SK-N-SH treated with all-trans-retinoic acid at 6 μM for 48 hours (cell line): ENCODE measurements at regions not wholly inside any gene's neighbourhood (a gene's known extent, or its start where the extent isn't known, plus 50 kb on each side); places are given as distances from the start of the nearest gene placed in this dataset.

Experiments used
- ATAC-seq: fragments of 200-7000 bp; cut with Tn5 transposase; 3 replicates; pipeline ENCODE4 v1.9.1; 2020; ENCODE audit warnings: mild to moderate bottlenecking, moderate library complexity
- ARNTL ChIP-seq: fragments of 450-650 bp; formaldehyde crosslinking; IDR thresholded peaks from 2 replicates; pipeline ENCODE4 v1.5.0; 2020; ENCODE audit warnings: low read depth, mild to moderate bottlenecking, moderate library complexity, borderline replicate concordance
- CSDC2 ChIP-seq: fragments of 250-450 bp; sonication (Bioruptor Pico); IDR thresholded peaks from 2 replicates; pipeline ENCODE4 v1.5.0; 2020; ENCODE audit warnings: mild to moderate bottlenecking, moderate library complexity
- ESRRG ChIP-seq: fragments of 250-450 bp; sonication (Bioruptor Pico); IDR thresholded peaks from 2 replicates; pipeline ENCODE4 v1.6.1; 2021; ENCODE audit warnings: mild to moderate bottlenecking
- GLIS3 ChIP-seq: fragments of 250-450 bp; sonication (Bioruptor Pico); IDR thresholded peaks from 2 replicates; pipeline ENCODE4 v1.5.0; 2020; ENCODE audit warnings: mild to moderate bottlenecking, moderate library complexity
- ISL1 ChIP-seq: fragments of 250-450 bp; sonication (Bioruptor Pico); IDR thresholded peaks from 2 replicates; pipeline ENCODE4 v2.1.2; 2022; ENCODE audit warnings: mild to moderate bottlenecking, moderate library complexity
- OSR1 ChIP-seq: fragments of 250-450 bp; sonication (Bioruptor Pico); IDR thresholded peaks from 2 replicates; pipeline ENCODE4 v1.8.0; 2022; ENCODE audit warnings: moderate library complexity, mild to moderate bottlenecking, inconsistent platforms
- PPARA ChIP-seq: fragments of 250-450 bp; sonication (Bioruptor Pico); IDR thresholded peaks from 2 replicates; pipeline ENCODE4 v1.5.0; 2020; ENCODE audit warnings: mild to moderate bottlenecking, borderline replicate concordance
- RARB ChIP-seq: fragments of 250-450 bp; sonication (Bioruptor Pico); IDR thresholded peaks from 2 replicates; pipeline ENCODE4 v1.8.0; 2021; ENCODE audit warnings: mild to moderate bottlenecking, moderate library complexity
- SNAI2 ChIP-seq: fragments of 250-450 bp; sonication (Bioruptor Pico); IDR thresholded peaks from 2 replicates; pipeline ENCODE4 v1.5.0; 2020; ENCODE audit warnings: mild to moderate bottlenecking, moderate library complexity
- TCF4 ChIP-seq: fragments of 250-450 bp; sonication (Bioruptor Pico); IDR thresholded peaks from 2 replicates; pipeline ENCODE4 v1.8.0; 2021; ENCODE audit warnings: mild to moderate bottlenecking, moderate library complexity, borderline replicate concordance
- TOX ChIP-seq: fragments of 250-450 bp; sonication (Bioruptor Pico); IDR thresholded peaks from 2 replicates; pipeline ENCODE4 v1.8.0; 2021; ENCODE audit warnings: mild to moderate bottlenecking, moderate library complexity, borderline replicate concordance
- ZC3H10 ChIP-seq: fragments of 250-450 bp; sonication (Bioruptor Pico); IDR thresholded peaks from 2 replicates; pipeline ENCODE4 v1.5.1; 2021; ENCODE audit warnings: mild to moderate bottlenecking, moderate library complexity
- ZFP3 ChIP-seq: fragments of 250-450 bp; sonication (Bioruptor Pico); IDR thresholded peaks from 2 replicates; pipeline ENCODE4 v1.5.0; 2020; ENCODE audit warnings: mild to moderate bottlenecking, moderate library complexity
- ZFP30 ChIP-seq: fragments of 450-650 bp; formaldehyde crosslinking; IDR thresholded peaks from 2 replicates; pipeline ENCODE4 v1.5.0; 2022; ENCODE audit warnings: mild to moderate bottlenecking, moderate library complexity
- ZNF565 ChIP-seq: fragments of 450-650 bp; formaldehyde crosslinking; conservative IDR thresholded peaks from 2 replicates; pipeline ENCODE4 v1.5.0; 2020; ENCODE audit warnings: low read depth, mild to moderate bottlenecking, moderate library complexity
- ZNF70 ChIP-seq: fragments of 450-650 bp; formaldehyde crosslinking; IDR thresholded peaks from 2 replicates; pipeline ENCODE4 v1.5.0; 2020; ENCODE audit warnings: mild to moderate bottlenecking, moderate library complexity
- ZNF8 ChIP-seq: fragments of 450-650 bp; formaldehyde crosslinking; IDR thresholded peaks from 2 replicates; pipeline ENCODE4 v1.5.0; 2020; ENCODE audit warnings: mild to moderate bottlenecking, moderate library complexity
- TF ChIP-seq, protein P1 (sequence below): fragments of 250-450 bp; sonication (Bioruptor Pico); IDR thresholded peaks from 2 replicates; pipeline ENCODE4 v1.8.0; 2021; ENCODE audit warnings: low read depth, mild to moderate bottlenecking, moderate library complexity, borderline replicate concordance
- TF ChIP-seq, protein P2 (sequence below): fragments of 250-450 bp; sonication (Bioruptor Pico); IDR thresholded peaks from 2 replicates; pipeline ENCODE4 v1.5.1; 2020; ENCODE audit warnings: low read depth, mild to moderate bottlenecking, moderate library complexity
- TF ChIP-seq, protein P3 (sequence below): fragments of 250-450 bp; sonication (Bioruptor Pico); IDR thresholded peaks from 2 replicates; pipeline ENCODE4 v1.5.0; 2020; ENCODE audit warnings: mild to moderate bottlenecking, moderate library complexity
- TF ChIP-seq, protein P4 (sequence below): fragments of 250-450 bp; sonication (Bioruptor Pico); IDR thresholded peaks from 2 replicates; pipeline ENCODE4 v1.5.1; 2021; ENCODE audit warnings: mild to moderate bottlenecking, moderate library complexity

DNA sequence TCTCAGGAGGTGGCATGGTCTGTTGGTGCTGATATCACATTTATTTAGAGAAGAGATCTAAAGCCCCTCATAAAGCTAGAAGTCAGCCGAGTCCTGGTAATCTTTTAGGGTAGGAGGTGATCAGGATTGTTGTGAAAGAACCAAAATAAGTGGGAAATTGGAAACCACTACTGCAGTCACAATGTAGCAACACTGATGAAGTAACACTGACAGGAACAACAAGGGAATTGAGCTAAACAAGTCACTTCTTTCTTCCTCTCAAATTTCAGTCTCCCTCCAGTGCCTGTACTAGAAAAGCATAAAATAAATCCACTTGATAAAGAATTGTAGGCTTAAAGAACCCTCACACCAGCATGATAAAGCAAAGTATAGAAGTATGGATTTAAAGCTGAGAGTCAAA is 1509.0 kb downstream of the GRIK2 start (continued):
- TF ChIP-seq, protein P1, sequence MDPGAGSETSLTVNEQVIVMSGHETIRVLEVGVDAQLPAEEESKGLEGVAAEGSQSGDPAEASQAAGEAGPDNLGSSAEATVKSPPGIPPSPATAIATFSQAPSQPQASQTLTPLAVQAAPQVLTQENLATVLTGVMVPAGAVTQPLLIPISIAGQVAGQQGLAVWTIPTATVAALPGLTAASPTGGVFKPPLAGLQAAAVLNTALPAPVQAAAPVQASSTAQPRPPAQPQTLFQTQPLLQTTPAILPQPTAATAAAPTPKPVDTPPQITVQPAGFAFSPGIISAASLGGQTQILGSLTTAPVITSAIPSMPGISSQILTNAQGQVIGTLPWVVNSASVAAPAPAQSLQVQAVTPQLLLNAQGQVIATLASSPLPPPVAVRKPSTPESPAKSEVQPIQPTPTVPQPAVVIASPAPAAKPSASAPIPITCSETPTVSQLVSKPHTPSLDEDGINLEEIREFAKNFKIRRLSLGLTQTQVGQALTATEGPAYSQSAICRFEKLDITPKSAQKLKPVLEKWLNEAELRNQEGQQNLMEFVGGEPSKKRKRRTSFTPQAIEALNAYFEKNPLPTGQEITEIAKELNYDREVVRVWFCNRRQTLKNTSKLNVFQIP (CRISPR knock-in tag): no peak
- TF ChIP-seq ZNF565 (CRISPR knock-in tag) (no peak), SNAI2 (CRISPR knock-in tag) (no peak), TOX (no peak)

DNA sequence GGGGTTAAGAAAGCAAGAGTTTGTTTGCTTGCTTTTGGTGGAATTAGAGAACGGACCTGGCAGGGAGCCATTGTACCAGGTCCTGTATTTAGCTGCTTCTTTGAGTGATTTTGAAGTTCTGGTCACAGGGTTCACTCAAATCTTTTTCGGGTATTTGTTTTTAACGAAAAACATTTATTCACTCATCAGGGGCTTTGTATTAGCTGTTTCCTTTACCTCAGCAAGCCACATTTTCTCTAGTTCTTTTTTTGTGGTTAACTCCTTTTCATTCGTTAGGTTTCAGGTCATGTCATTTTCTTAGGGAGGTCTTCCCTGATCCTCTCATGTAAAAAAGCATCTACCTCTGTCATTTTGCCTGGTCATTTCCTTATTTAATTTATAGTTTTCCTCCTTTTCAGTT is 1502.2 kb downstream of the GRIK2 start:
- TF ChIP-seq PPARA (CRISPR knock-in tag): no peak
- no peak for TF ChIP-seq GLIS3 (CRISPR knock-in tag)
- no peak for TF ChIP-seq ZC3H10 (CRISPR knock-in tag)
- TF ChIP-seq CSDC2 (CRISPR knock-in tag): no peak
- TF ChIP-seq, protein P1 (CRISPR knock-in tag): no peak
- TF ChIP-seq ARNTL (CRISPR knock-in tag): no peak
- no peak for TF ChIP-seq OSR1
- TF ChIP-seq ZNF8: no peak
- no peak for TF ChIP-seq ZNF565 (CRISPR knock-in tag)
- no peak for TF ChIP-seq ZNF70 (CRISPR knock-in tag)
- no peak for TF ChIP-seq ZFP3 (CRISPR knock-in tag)
- ATAC-seq: no peak

DNA sequence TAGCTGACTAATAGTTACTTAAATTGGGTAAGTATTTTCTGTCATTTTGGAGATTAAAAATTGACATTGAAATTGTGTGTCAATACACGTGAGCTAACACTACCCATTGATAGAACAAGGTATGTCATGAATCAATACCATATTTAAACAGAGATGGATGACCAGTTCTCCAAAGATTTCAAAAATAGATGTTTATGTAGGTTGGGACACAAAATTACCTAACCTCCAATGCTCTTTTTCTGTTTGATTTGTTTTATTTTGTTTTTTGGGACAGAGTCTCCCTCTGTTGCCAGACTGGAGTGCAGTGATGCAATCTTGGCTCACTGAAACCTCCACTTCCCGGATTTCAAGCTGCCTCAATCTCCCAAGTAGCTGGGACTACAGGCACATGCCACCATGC is 1491.7 kb downstream of the GRIK2 start:
- TF ChIP-seq TCF4 (CRISPR knock-in tag) (no peak), ZC3H10 (CRISPR knock-in tag) (no peak)
- TF ChIP-seq, protein P2, sequence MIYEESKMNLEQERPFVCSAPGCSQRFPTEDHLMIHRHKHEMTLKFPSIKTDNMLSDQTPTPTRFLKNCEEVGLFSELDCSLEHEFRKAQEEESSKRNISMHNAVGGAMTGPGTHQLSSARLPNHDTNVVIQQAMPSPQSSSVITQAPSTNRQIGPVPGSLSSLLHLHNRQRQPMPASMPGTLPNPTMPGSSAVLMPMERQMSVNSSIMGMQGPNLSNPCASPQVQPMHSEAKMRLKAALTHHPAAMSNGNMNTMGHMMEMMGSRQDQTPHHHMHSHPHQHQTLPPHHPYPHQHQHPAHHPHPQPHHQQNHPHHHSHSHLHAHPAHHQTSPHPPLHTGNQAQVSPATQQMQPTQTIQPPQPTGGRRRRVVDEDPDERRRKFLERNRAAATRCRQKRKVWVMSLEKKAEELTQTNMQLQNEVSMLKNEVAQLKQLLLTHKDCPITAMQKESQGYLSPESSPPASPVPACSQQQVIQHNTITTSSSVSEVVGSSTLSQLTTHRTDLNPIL: no peak
- ATAC-seq: no peak

DNA sequence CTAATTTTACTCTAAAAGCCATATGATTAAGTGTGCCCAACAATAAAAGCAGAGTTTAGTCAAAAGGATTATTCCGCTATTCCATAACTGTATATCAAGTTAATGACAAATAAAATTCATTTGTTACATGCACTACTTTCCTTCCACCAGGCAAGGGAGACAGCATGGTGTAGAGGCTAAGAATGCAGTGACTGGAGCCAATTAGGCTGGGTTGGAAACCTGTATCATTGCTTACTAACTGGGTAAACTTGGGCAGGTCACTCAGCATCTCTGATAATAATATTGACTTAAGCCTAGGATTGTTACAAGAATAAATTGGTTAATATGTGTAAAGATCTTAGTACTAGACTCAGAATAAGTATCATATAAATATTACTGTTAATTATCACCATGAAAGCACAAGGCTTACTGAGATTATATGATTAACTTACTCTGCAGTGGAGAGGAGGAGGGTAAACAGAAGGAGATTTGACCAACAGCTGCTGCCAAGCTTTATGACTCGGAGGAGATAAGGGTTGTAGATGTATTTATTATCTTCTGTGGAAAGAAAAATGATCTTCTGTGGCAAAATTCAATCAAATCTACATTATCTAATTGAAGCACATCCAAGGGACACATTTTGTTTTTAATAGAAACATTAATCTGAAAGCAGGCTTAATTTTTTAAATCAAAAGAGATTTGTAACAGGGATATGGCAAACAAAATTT is 1459.9 kb downstream of the GRIK2 start:
- ATAC-seq: peak; percentile 40; the same call in 1 of the 3 replicates
- TF ChIP-seq ZNF70 (CRISPR knock-in tag) (no peak), SNAI2 (CRISPR knock-in tag) (no peak), ISL1 (CRISPR knock-in tag) (peak; percentile 98), TCF4 (CRISPR knock-in tag) (peak; percentile 87), ZC3H10 (CRISPR knock-in tag) (peak; percentile 80; the same call in 1 of the 2 replicates), ZFP30 (no peak), ZFP3 (CRISPR knock-in tag) (peak; percentile 16; the same call in 1 of the 2 replicates), CSDC2 (CRISPR knock-in tag) (no peak), ARNTL (CRISPR knock-in tag) (no peak), GLIS3 (CRISPR knock-in tag) (peak; percentile 82; the same call in 1 of the 2 replicates), ESRRG (CRISPR knock-in tag) (0 out of 2 replicates have a peak, but pooled peaks have one; percentile 68), ZNF8 (0 out of 2 replicates have a peak, but pooled peaks have one; percentile 44), PPARA (CRISPR knock-in tag) (no peak), ZNF565 (CRISPR knock-in tag) (no peak), TOX (no peak), RARB (CRISPR knock-in tag) (no peak), OSR1 (no peak)
- TF ChIP-seq, protein P1 (CRISPR knock-in tag): no peak; the same call in 1 of the 2 replicates
- TF ChIP-seq, protein P2: peak; percentile 64; the same call in 1 of the 2 replicates
- TF ChIP-seq, protein P3, sequence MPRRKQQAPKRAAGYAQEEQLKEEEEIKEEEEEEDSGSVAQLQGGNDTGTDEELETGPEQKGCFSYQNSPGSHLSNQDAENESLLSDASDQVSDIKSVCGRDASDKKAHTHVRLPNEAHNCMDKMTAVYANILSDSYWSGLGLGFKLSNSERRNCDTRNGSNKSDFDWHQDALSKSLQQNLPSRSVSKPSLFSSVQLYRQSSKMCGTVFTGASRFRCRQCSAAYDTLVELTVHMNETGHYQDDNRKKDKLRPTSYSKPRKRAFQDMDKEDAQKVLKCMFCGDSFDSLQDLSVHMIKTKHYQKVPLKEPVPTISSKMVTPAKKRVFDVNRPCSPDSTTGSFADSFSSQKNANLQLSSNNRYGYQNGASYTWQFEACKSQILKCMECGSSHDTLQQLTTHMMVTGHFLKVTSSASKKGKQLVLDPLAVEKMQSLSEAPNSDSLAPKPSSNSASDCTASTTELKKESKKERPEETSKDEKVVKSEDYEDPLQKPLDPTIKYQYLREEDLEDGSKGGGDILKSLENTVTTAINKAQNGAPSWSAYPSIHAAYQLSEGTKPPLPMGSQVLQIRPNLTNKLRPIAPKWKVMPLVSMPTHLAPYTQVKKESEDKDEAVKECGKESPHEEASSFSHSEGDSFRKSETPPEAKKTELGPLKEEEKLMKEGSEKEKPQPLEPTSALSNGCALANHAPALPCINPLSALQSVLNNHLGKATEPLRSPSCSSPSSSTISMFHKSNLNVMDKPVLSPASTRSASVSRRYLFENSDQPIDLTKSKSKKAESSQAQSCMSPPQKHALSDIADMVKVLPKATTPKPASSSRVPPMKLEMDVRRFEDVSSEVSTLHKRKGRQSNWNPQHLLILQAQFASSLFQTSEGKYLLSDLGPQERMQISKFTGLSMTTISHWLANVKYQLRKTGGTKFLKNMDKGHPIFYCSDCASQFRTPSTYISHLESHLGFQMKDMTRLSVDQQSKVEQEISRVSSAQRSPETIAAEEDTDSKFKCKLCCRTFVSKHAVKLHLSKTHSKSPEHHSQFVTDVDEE (CRISPR knock-in tag): peak; percentile 97
- TF ChIP-seq, protein P4, sequence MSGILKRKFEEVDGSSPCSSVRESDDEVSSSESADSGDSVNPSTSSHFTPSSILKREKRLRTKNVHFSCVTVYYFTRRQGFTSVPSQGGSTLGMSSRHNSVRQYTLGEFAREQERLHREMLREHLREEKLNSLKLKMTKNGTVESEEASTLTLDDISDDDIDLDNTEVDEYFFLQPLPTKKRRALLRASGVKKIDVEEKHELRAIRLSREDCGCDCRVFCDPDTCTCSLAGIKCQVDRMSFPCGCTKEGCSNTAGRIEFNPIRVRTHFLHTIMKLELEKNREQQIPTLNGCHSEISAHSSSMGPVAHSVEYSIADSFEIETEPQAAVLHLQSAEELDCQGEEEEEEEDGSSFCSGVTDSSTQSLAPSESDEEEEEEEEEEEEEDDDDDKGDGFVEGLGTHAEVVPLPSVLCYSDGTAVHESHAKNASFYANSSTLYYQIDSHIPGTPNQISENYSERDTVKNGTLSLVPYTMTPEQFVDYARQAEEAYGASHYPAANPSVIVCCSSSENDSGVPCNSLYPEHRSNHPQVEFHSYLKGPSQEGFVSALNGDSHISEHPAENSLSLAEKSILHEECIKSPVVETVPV: peak; percentile 79; the same call in 1 of the 2 replicates
